K562 (cell line): ENCODE measurements at regions not wholly inside any gene's neighbourhood (a gene's known extent, or its start where the extent isn't known, plus 50 kb on each side); places are given as distances from the start of the nearest gene placed in this dataset.

Experiments used
- ATAC-seq: fragments of 200-7000 bp; cut with Tn5 transposase; 3 replicates; pipeline ENCODE4 v1.9.1; 2020; ENCODE audit warnings: moderate library complexity
- BruUV-seq: library from RNA; stranded (reverse); fragments of 400-500 nt; replicated peaks from 2 replicates; lab custom pipeline; 2021; lab: Mats Ljungman, UMichigan
- CTCF ChIA-PET: fragments of 300-600 bp; formaldehyde crosslinking; extraction: SDS; loops from one replicate; lab custom pipeline; 2021; ENCODE audit warnings: low intra/inter-chr PET ratio; lab: Yijun Ruan, JAX
- POLR2A ChIA-PET: fragments of 300-600, 350-650 bp; sonication (Branson Sonifier 250); formaldehyde crosslinking; extraction: SDS; loops from one replicate; lab custom pipeline; 2021; ENCODE audit warnings: antibody characterized with exemption, inconsistent platforms; lab: Yijun Ruan, JAX
- DNase-seq, 4 experiments: peaks; one replicate each; pipeline versions ENCODE4 v3.0.0 to v3.0.0-alpha.2; 2011 to 2018; ENCODE audit warnings: low spot score in 3 of 4, mixed read lengths in 3 of 4; ENCODE audit errors: extremely low read depth in 1 of 4
- FAIRE-seq: peaks from 2 replicates; lab custom pipeline; 2011; peaks lifted over from hg19 to GRCh38; lab: Jason Lieb, UNC
- H2AFZ ChIP-seq: 2 replicates; pipeline ENCODE4 v1.6.0; 2011; ENCODE audit warnings: low read depth, low read length, control low read depth, inconsistent platforms
- H3K27ac ChIP-seq: fragments of 200-600 bp; 3 replicates; pipeline ENCODE4 v1.8.0; 2011; ENCODE audit warnings: low read depth, mild to moderate bottlenecking, control low read depth, inconsistent platforms, low read length, moderate library complexity, mixed read lengths; ENCODE audit errors: extremely low read depth
- H3K27me3 ChIP-seq, 2 experiments: fragments of 300-600 bp in 1 of 2; 2 replicates in 1 of 2; 3 replicates in 1 of 2; pipeline versions ENCODE4 v1.6.0 to v1.8.0; 2011; ENCODE audit warnings: inconsistent platforms in 2 of 2, low read length in 2 of 2, mild to moderate bottlenecking in 1 of 2, mixed read lengths in 1 of 2, moderate library complexity in 1 of 2; ENCODE audit not compliant: control insufficient read depth in 2 of 2, insufficient read depth in 2 of 2
- H3K36me3 ChIP-seq: fragments of 300-600 bp; 3 replicates; pipeline ENCODE4 v1.8.0; 2011; ENCODE audit warnings: mild to moderate bottlenecking, low read length, inconsistent platforms; ENCODE audit not compliant: control insufficient read depth, insufficient read depth
- H3K4me1 ChIP-seq, 2 experiments: fragments of 200-600 bp in 1 of 2; replicated peaks in 1 of 2; 2 replicates in 1 of 2; 3 replicates in 1 of 2; pipeline versions ENCODE4 v1.5.1 to v1.8.0; 2011; ENCODE audit warnings: inconsistent platforms in 2 of 2, low read length in 2 of 2, mild to moderate bottlenecking in 1 of 2, mixed read lengths in 1 of 2, moderate library complexity in 1 of 2; ENCODE audit not compliant: control insufficient read depth in 2 of 2, insufficient read depth in 2 of 2
- H3K4me2 ChIP-seq: 2 replicates; pipeline ENCODE4 v1.6.1; 2011; ENCODE audit warnings: low read length, control low read depth, inconsistent platforms, mixed read lengths; ENCODE audit not compliant: insufficient read depth
- H3K4me3 ChIP-seq: fragments of 200-600 bp; sonication (generic), shearing (Covaris generic); 2 replicates; pipeline ENCODE4 v1.5.1; 2016; ENCODE audit warnings: control low read depth, inconsistent platforms
- H3K79me2 ChIP-seq: fragments of 200-600 bp; 3 replicates; pipeline ENCODE4 v1.8.0; 2011; ENCODE audit warnings: low read length, inconsistent platforms; ENCODE audit not compliant: control insufficient read depth, insufficient read depth
- H3K9ac ChIP-seq, 2 experiments: 2 replicates each; pipeline versions ENCODE4 v1.6.0 to v1.6.1; 2011; ENCODE audit warnings: low read depth in 2 of 2, low read length in 2 of 2, control low read depth in 1 of 2, inconsistent platforms in 1 of 2, mild to moderate bottlenecking in 1 of 2, mixed read lengths in 1 of 2; ENCODE audit not compliant: insufficient read depth in 1 of 2
- H3K9me1 ChIP-seq: one replicate; pipeline ENCODE4 v1.6.0; 2011; ENCODE audit warnings: inconsistent platforms, mild to moderate bottlenecking, low read length, moderate library complexity; ENCODE audit not compliant: control insufficient read depth, insufficient read depth
- H3K9me3 ChIP-seq: replicated peaks from 2 replicates; pipeline ENCODE4 v1.5.1; 2011; ENCODE audit warnings: low read depth, low read length, inconsistent platforms; ENCODE audit not compliant: control insufficient read depth, insufficient read depth
- H4K20me1 ChIP-seq: replicated peaks from 2 replicates; pipeline ENCODE4 v1.6.1; 2011; ENCODE audit warnings: low read length, inconsistent platforms, mixed read lengths; ENCODE audit not compliant: control insufficient read depth, insufficient read depth
- CHD1 ChIP-seq: fragments of 200-600 bp; sonication (generic); IDR thresholded peaks from one replicate; pipeline ENCODE4 v1.6.1; 2012; ENCODE audit warnings: mild to moderate bottlenecking, moderate library complexity, low read length, inconsistent platforms
- JUNB ChIP-seq: fragments of 450-650 bp; formaldehyde crosslinking; conservative IDR thresholded peaks from 2 replicates; pipeline ENCODE4 v1.4.0; 2020; ENCODE audit warnings: mild to moderate bottlenecking
- NONO ChIP-seq, 2 experiments: fragments of 200-400 bp in 1 of 2; fragments of 450-650 bp in 1 of 2; formaldehyde crosslinking in 1 of 2; IDR thresholded peaks; 2 replicates each; pipeline ENCODE4 v1.6.1; 2017; ENCODE audit warnings: low read depth in 2 of 2, mild to moderate bottlenecking in 2 of 2, moderate library complexity in 2 of 2, low read length in 1 of 2
- ZNF445 ChIP-seq: fragments of 250-450 bp; sonication (Bioruptor Pico); IDR thresholded peaks from 2 replicates; pipeline ENCODE4 v1.4.0; 2020; ENCODE audit warnings: low read depth, mild to moderate bottlenecking, moderate library complexity
- WGBS: fragments of 100-300 bp; shearing (Covaris generic); methylation state at CpG from one replicate; pipeline ENCODE4 v1.1.6; 2016; ENCODE audit warnings: low coverage, mixed read lengths; ENCODE audit not compliant: insufficient coverage; ENCODE audit errors: missing lambda C conversion rate; 5-methylcytosine and 5-hydroxymethylcytosine counted together
- in situ Hi-C: fragments of 300-500 bp; cut with MboI; formaldehyde crosslinking; loops from 4 replicates; pipeline ENCODE4 v1.15.0; 2018; ENCODE audit warnings: inconsistent platforms, mixed read lengths
- intact Hi-C: fragments of 100-400 bp; cut with micrococcal nuclease; formaldehyde crosslinking; loops from 2 replicates; pipeline ENCODE4 v1.14.2; 2022
- TF ChIP-seq, protein P1 (sequence below): fragments of 450-650 bp; formaldehyde crosslinking; IDR thresholded peaks from 2 replicates; pipeline ENCODE4 v1.4.0; 2022; ENCODE audit warnings: missing genetic modification characterization
- TF ChIP-seq, protein P2 (sequence below): sonication (generic); IDR thresholded peaks from 2 replicates; pipeline ENCODE4 v1.6.1; 2016
- TF ChIP-seq, protein P3 (sequence below): fragments of 450-650 bp; IDR thresholded peaks from 2 replicates; pipeline ENCODE4 v1.7.1; 2018; ENCODE audit warnings: mild to moderate bottlenecking, low read depth; ENCODE audit not compliant: partially characterized antibody
- TF ChIP-seq, protein P4 (sequence below), 3 experiments: fragments of 200-800 bp in 1 of 3; sonication (Bioruptor generic) in 1 of 3; sonication (generic) in 1 of 3; formaldehyde crosslinking in 1 of 3; IDR thresholded peaks; 2 replicates each; pipeline versions ENCODE4 v1.6.1 to v1.8.0; 2016 to 2022; ENCODE audit warnings: mild to moderate bottlenecking in 2 of 3, missing compliant biosample characterization in 2 of 3, missing genetic modification characterization in 2 of 3, missing genetic modification reagents in 1 of 3
- TF ChIP-seq, protein P5 (sequence below): fragments of 250-450 bp; sonication (Bioruptor Pico); IDR thresholded peaks from 2 replicates; pipeline ENCODE4 v1.5.0; 2021; ENCODE audit warnings: mild to moderate bottlenecking, borderline replicate concordance

DNA sequence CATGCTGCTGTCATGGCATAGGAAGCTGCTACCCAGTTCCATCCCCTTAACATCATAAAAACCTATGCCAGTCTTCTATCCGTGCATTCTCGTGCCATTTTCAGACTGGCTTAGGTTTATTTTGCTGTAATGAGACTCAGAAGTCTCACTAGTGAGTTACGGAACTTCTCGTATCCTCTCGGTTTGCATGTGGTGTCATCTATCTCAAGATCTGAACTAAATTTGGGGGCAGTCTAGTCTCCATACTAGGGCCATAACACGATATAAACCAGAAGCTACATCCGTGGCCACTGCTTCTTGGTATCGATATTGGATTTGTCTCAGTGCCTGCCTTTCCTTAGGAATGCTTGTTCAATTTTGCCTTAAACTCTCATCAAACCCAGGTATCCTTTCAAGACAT lies 771.2 kb upstream of the CDH10 start:
- intact Hi-C loops (no loop called here), in situ Hi-C loops (no loop called here)
- Histone ChIP-seq H3K4me1 (no peaks in the 10 kb centered on the region), H3K9me3 (0 out of 2 replicates have a peak, but pooled peaks cover 2% of the 10 kb centered on the region), H3K9ac (no peak overlapping the region), H3K27ac (no peak overlapping the region), H3K27me3 (no peaks in the 10 kb centered on the region), H3K79me2 (no peaks in the 10 kb centered on the region), H3K9me1 (no peaks in the 10 kb centered on the region), H2AFZ (no peak overlapping the region), H4K20me1 (no peaks in the 10 kb centered on the region), H3K4me3 (no peak overlapping the region), H3K4me2 (no peak overlapping the region), H3K36me3 (no peaks in the 10 kb centered on the region)
- ATAC-seq (no peak), FAIRE-seq (no peak), DNase-seq (no peak)
- CTCF ChIA-PET = no interaction called here
- 0% methylated on average over 8 of the region's 8 CpGs for WGBS
- BruUV-seq = no TSS peak
- POLR2A ChIA-PET = no interaction called here
- TF ChIP-seq ZNF445 (no peak), JUNB (no peak), CHD1 (no peak), NONO (IDR thresholded peaks at IDR 0.05; ENCODE audit: low read depth in 2 of 2, low read length in 1 of 2) (no peak)
- TF ChIP-seq, protein P1, sequence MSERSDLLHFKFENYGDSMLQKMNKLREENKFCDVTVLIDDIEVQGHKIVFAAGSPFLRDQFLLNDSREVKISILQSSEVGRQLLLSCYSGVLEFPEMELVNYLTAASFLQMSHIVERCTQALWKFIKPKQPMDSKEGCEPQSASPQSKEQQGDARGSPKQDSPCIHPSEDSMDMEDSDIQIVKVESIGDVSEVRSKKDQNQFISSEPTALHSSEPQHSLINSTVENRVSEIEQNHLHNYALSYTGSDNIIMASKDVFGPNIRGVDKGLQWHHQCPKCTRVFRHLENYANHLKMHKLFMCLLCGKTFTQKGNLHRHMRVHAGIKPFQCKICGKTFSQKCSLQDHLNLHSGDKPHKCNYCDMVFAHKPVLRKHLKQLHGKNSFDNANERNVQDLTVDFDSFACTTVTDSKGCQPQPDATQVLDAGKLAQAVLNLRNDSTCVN (CRISPR knock-in tag) = no peak
- TF ChIP-seq, protein P2, sequence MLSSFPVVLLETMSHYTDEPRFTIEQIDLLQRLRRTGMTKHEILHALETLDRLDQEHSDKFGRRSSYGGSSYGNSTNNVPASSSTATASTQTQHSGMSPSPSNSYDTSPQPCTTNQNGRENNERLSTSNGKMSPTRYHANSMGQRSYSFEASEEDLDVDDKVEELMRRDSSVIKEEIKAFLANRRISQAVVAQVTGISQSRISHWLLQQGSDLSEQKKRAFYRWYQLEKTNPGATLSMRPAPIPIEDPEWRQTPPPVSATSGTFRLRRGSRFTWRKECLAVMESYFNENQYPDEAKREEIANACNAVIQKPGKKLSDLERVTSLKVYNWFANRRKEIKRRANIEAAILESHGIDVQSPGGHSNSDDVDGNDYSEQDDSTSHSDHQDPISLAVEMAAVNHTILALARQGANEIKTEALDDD = no peak
- TF ChIP-seq, protein P3, sequence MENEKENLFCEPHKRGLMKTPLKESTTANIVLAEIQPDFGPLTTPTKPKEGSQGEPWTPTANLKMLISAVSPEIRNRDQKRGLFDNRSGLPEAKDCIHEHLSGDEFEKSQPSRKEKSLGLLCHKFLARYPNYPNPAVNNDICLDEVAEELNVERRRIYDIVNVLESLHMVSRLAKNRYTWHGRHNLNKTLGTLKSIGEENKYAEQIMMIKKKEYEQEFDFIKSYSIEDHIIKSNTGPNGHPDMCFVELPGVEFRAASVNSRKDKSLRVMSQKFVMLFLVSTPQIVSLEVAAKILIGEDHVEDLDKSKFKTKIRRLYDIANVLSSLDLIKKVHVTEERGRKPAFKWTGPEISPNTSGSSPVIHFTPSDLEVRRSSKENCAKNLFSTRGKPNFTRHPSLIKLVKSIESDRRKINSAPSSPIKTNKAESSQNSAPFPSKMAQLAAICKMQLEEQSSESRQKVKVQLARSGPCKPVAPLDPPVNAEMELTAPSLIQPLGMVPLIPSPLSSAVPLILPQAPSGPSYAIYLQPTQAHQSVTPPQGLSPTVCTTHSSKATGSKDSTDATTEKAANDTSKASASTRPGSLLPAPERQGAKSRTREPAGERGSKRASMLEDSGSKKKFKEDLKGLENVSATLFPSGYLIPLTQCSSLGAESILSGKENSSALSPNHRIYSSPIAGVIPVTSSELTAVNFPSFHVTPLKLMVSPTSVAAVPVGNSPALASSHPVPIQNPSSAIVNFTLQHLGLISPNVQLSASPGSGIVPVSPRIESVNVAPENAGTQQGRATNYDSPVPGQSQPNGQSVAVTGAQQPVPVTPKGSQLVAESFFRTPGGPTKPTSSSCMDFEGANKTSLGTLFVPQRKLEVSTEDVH = no peak
- TF ChIP-seq, protein P4, sequence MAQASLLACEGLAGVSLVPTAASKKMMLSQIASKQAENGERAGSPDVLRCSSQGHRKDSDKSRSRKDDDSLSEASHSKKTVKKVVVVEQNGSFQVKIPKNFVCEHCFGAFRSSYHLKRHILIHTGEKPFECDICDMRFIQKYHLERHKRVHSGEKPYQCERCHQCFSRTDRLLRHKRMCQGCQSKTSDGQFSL (CRISPR knock-in tag; IDR thresholded peaks at IDR 0.05) = no peak
- TF ChIP-seq, protein P4 (tag; IDR thresholded peaks at IDR 0.05) = no peak
- TF ChIP-seq, protein P5, sequence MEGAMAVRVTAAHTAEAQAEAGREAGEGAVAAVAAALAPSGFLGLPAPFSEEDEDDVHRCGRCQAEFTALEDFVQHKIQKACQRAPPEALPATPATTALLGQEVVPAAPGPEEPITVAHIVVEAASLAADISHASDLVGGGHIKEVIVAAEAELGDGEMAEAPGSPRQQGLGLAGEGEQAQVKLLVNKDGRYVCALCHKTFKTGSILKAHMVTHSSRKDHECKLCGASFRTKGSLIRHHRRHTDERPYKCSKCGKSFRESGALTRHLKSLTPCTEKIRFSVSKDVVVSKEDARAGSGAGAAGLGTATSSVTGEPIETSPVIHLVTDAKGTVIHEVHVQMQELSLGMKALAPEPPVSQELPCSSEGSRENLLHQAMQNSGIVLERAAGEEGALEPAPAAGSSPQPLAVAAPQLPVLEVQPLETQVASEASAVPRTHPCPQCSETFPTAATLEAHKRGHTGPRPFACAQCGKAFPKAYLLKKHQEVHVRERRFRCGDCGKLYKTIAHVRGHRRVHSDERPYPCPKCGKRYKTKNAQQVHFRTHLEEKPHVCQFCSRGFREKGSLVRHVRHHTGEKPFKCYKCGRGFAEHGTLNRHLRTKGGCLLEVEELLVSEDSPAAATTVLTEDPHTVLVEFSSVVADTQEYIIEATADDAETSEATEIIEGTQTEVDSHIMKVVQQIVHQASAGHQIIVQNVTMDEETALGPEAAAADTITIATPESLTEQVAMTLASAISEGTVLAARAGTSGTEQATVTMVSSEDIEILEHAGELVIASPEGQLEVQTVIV = no peak
